Neural crest cell (in vitro differentiated cells): ENCODE measurements at regions not wholly inside any gene's neighbourhood (a gene's known extent, or its start where the extent isn't known, plus 50 kb on each side); places are given as distances from the start of the nearest gene placed in this dataset.

Source experiments
- DNase-seq: peaks from one replicate; pipeline ENCODE4 v3.0.0; 2021; ENCODE audit warnings: low read depth, mixed read lengths, low spot score
- H3K27ac Mint-ChIP-seq: one replicate; pipeline ENCODE4 v1.8.0; 2021; ENCODE audit warnings: mild to moderate bottlenecking, mixed read lengths; ENCODE audit not compliant: unreplicated experiment
- H3K27me3 Mint-ChIP-seq: 2 replicates; pipeline ENCODE4 v1.8.0; 2021; ENCODE audit warnings: low read depth, mild to moderate bottlenecking, mixed read lengths
- H3K36me3 Mint-ChIP-seq: 2 replicates; pipeline ENCODE4 v1.8.0; 2021; ENCODE audit warnings: low read depth, mild to moderate bottlenecking, mixed read lengths
- H3K4me1 Mint-ChIP-seq: 2 replicates; pipeline ENCODE4 v1.8.0; 2021; ENCODE audit warnings: mixed read lengths
- H3K4me3 Mint-ChIP-seq: one replicate; pipeline ENCODE4 v1.8.0; 2021; ENCODE audit warnings: mild to moderate bottlenecking, mixed read lengths
- H3K9me3 Mint-ChIP-seq: 2 replicates; pipeline ENCODE4 v1.8.0; 2021; ENCODE audit warnings: mixed read lengths
- TF ChIP-seq, protein P1 (sequence below): fragments of 200-600 bp; sonication (generic); conservative IDR thresholded peaks from 2 replicates; pipeline ENCODE4 v1.5.0; 2021; ENCODE audit warnings: antibody characterized with exemption, mild to moderate bottlenecking

DNA sequence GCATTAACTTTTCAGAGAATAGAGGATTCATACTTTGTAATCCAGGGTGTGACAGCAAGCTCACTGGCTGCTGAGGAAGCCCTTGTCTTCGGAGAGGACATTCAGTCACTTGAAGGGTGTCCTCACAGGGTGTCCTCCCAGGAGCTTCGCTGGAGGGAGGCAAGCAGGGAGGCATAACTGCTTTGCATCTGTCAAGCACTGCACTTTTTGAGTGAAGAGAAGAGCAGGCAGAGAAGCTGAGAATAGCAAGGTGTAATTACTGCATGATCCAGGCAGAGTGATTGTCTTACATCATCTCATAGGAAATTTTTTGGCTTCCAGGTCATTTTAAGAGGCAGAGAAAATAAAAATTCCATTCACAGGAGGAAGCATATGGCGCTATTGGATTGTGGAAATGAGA, 232.5 kb upstream of the ZP4 start:
- Mint-ChIP-seq H3K36me3 (no peaks in the 10 kb centered on the region), H3K27me3 (no peaks in the 10 kb centered on the region), H3K4me3 (no peak overlapping the region)

DNA sequence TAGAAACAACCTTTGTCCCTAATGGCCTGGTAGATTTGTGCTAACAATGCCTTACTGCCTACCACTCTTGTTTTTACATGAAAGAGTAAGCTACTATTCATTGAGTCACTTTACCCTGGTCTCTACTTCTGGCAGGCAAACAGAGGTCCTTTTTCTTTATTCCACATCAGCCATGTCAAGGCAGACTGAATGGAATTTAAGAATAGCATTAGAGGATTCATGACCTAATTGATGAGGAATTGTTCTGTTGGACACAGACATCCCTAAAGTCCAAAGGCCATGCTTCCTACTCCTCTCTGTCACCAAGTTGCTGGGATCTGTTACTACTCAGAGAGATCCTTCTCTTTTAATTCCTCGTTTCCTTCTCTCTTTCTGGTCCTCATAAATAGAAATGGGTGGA, 229.1 kb upstream of the ZP4 start:
- TF ChIP-seq, protein P1, sequence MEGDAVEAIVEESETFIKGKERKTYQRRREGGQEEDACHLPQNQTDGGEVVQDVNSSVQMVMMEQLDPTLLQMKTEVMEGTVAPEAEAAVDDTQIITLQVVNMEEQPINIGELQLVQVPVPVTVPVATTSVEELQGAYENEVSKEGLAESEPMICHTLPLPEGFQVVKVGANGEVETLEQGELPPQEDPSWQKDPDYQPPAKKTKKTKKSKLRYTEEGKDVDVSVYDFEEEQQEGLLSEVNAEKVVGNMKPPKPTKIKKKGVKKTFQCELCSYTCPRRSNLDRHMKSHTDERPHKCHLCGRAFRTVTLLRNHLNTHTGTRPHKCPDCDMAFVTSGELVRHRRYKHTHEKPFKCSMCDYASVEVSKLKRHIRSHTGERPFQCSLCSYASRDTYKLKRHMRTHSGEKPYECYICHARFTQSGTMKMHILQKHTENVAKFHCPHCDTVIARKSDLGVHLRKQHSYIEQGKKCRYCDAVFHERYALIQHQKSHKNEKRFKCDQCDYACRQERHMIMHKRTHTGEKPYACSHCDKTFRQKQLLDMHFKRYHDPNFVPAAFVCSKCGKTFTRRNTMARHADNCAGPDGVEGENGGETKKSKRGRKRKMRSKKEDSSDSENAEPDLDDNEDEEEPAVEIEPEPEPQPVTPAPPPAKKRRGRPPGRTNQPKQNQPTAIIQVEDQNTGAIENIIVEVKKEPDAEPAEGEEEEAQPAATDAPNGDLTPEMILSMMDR = no peak
- no peak for DNase-seq
- no peak overlapping the region for H3K4me3 Mint-ChIP-seq
- peaks cover 3% of the 10 kb centered on the region for H3K9me3 Mint-ChIP-seq
- no peaks in the 10 kb centered on the region for H3K36me3 Mint-ChIP-seq
- H3K27ac Mint-ChIP-seq = no peak overlapping the region
- H3K4me1 Mint-ChIP-seq = peaks cover 21% of the 10 kb centered on the region
- H3K27me3 Mint-ChIP-seq = no peaks in the 10 kb centered on the region

More for the DNA sequence above, 232.5 kb upstream of the ZP4 start:
- Mint-ChIP-seq H3K27ac (no peak overlapping the region), H3K9me3 (no peaks in the 10 kb centered on the region), H3K4me1 (peaks cover 14% of the 10 kb centered on the region)
- no peak for DNase-seq
- TF ChIP-seq, protein P1 = no peak

DNA sequence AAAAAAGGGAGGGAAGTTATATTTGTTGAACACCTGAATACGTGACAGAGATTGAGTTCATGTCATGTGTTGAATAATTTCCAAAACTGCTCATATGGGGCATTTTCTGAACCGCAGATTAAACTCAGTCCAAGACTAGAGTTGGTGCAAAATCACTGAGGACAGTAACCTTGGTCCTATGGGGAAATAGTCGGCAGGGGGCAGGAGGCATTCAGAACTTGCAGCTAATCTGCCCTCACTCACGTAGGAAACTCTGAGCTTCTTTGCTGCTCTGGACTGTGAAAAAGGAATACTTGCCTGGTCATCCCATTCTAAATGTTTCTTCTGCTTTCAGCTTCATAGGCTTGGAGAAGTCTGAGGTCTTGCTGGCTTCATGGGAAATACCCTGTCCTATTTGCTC, 228.3 kb upstream of the ZP4 start:
- H3K27ac Mint-ChIP-seq = no peak overlapping the region
- TF ChIP-seq, protein P1 = no peak
- peaks cover 18% of the 10 kb centered on the region for H3K4me1 Mint-ChIP-seq
- H3K9me3 Mint-ChIP-seq = peaks cover 3% of the 10 kb centered on the region
- no peaks in the 10 kb centered on the region for H3K27me3 Mint-ChIP-seq
- DNase-seq = no peak
- H3K36me3 Mint-ChIP-seq = no peaks in the 10 kb centered on the region
- no peak overlapping the region for H3K4me3 Mint-ChIP-seq

DNA sequence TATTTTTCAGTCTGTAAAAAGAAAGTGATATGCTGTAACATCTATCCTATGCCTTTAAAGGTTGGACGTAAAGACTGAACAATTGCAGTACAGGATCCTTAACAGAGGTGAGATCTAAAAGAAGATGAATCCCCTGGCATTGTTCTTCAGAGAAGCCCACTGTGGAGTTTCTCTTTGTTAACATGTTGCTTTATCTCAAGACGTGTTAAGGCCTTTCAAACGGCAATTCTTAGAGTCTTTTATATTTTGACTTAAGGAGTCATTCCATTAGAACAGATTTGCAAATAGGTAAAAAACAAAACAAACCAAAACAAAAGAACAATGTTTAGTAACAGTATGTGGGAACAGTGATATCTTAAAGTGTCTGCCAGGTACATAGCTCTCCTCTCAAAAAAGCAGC, 225.1 kb upstream of the ZP4 start:
- H3K4me1 Mint-ChIP-seq = peaks cover 26% of the 10 kb centered on the region
- no peak overlapping the region for H3K4me3 Mint-ChIP-seq

DNA sequence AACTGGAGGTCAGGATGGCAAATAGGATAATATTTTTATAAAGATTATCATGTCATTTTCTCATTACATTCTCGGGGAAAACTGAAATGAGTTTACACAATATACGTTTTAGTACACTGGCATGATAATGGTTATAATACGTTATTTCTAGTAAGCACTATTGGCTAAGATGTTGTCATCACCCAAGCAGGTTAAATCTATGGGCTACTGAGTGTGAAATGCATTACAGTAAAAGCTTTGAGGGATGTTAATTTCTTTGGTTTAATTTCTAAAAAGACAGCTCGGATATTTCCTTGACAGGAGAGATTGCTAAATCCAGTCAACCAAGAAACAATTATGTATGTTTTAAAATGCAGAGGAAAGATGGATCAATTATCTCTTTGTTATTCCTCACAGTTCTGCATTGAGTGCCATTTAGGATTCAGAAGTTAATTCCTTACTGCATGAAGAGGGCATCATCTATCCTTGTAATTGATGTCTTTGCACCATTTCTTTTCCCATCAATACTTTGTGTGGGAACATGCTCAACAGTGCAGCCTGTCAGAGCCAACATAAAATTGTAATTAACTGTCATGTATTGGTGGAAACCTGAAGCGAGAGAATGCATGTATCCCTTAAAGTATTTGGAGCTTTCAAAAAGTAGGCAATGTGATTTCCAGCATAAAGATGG, 222.4 kb upstream of the ZP4 start:
- H3K9me3 Mint-ChIP-seq = peaks cover 3% of the 10 kb centered on the region
- no peaks in the 10 kb centered on the region for H3K27me3 Mint-ChIP-seq
- peaks cover 20% of the 10 kb centered on the region for H3K4me1 Mint-ChIP-seq
- no peak overlapping the region for H3K27ac Mint-ChIP-seq
- TF ChIP-seq, protein P1 = no peak
- no peak for DNase-seq
- H3K4me3 Mint-ChIP-seq = no peak overlapping the region
- no peaks in the 10 kb centered on the region for H3K36me3 Mint-ChIP-seq

More for the DNA sequence above, 225.1 kb upstream of the ZP4 start:
- DNase-seq = no peak
- no peaks in the 10 kb centered on the region for H3K27me3 Mint-ChIP-seq
- no peaks in the 10 kb centered on the region for H3K36me3 Mint-ChIP-seq
- H3K27ac Mint-ChIP-seq = no peak overlapping the region
- TF ChIP-seq, protein P1 = no peak
- peaks cover 3% of the 10 kb centered on the region for H3K9me3 Mint-ChIP-seq
